ENCODE measurements at regions not wholly inside any gene's neighbourhood (a gene's known extent, or its start where the extent isn't known, plus 50 kb on each side); places are given as distances from the start of the nearest gene placed in this dataset.

DNA sequence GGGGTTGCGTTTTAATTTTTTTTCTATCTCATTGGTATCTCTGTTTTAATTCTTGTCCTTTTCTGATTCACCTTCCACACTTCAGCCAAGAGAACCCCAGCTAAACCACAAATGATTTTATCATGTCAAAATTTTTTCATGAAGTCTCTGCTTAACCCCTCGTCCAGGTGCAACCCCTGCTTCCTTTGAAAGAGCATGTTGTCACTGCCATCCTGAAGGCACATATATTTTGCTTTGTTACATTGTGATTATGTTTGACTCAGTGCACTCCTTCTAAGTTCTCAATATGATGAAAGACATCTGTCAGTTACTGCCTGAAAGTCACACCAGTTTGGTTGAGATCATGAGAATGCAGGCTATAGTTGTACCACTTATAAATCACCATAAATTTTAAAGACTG lies 99.9 kb upstream of the FMR1 start:
- TF ChIP-seq POLR2A (IDR thresholded peaks at IDR 0.05), result no peak
- TF ChIP-seq, protein P1, sequence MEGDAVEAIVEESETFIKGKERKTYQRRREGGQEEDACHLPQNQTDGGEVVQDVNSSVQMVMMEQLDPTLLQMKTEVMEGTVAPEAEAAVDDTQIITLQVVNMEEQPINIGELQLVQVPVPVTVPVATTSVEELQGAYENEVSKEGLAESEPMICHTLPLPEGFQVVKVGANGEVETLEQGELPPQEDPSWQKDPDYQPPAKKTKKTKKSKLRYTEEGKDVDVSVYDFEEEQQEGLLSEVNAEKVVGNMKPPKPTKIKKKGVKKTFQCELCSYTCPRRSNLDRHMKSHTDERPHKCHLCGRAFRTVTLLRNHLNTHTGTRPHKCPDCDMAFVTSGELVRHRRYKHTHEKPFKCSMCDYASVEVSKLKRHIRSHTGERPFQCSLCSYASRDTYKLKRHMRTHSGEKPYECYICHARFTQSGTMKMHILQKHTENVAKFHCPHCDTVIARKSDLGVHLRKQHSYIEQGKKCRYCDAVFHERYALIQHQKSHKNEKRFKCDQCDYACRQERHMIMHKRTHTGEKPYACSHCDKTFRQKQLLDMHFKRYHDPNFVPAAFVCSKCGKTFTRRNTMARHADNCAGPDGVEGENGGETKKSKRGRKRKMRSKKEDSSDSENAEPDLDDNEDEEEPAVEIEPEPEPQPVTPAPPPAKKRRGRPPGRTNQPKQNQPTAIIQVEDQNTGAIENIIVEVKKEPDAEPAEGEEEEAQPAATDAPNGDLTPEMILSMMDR (IDR thresholded peaks at IDR 0.05), result no peak
- no peak for TF ChIP-seq EP300 (IDR thresholded peaks at IDR 0.05)

Measured in ovary (tissue), 3 donors.